GM12801 (cell line): ENCODE measurements at regions not wholly inside any gene's neighbourhood (a gene's known extent, or its start where the extent isn't known, plus 50 kb on each side); places are given as distances from the start of the nearest gene placed in this dataset.
A peak's percentile ranks its signal among the peaks of the same experiment; 100 is the strongest.

Experiments
- TF ChIP-seq, protein P1 (sequence below): IDR thresholded peaks from one replicate; pipeline ENCODE4 v1.5.1; 2011; ENCODE audit warnings: control low read depth; ENCODE audit not compliant: insufficient read length; ENCODE audit errors: extremely low read depth

DNA sequence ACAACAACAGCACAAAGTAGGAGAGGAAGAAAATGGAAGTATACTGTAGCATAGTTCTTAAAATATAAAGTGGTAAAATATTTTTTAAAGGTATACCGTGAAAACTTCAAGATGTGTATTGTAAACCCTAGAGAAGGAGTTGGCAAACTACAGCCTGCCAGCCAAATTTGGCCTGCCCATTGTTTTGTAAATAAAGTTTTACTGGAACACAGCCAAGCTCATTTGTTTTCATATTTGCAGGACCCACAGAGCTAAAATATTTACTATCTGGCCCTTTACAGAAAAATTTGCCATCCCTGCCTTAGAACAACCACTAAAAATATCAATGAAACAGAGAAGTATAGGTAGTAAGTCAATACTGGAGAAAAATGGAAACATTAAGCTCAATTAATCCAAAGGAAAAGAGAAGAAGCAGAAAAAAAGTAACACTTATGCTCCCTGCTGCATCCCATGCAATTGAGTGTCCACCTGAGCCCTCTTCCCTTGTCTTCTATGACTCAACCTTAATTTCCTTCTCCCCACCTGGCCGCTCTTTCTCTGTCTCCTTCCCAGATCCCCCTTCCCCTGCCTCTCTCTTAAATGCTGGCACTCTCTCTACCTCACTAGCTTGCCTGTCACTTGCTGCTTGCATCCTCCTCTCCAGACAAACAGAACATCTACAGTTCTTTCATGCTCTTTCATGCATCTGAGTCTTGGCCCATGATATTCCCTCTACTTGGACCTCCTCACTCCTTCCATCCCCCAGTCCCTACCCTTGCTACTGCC is 50.6 kb upstream of the FER start:
- TF ChIP-seq, protein P1, sequence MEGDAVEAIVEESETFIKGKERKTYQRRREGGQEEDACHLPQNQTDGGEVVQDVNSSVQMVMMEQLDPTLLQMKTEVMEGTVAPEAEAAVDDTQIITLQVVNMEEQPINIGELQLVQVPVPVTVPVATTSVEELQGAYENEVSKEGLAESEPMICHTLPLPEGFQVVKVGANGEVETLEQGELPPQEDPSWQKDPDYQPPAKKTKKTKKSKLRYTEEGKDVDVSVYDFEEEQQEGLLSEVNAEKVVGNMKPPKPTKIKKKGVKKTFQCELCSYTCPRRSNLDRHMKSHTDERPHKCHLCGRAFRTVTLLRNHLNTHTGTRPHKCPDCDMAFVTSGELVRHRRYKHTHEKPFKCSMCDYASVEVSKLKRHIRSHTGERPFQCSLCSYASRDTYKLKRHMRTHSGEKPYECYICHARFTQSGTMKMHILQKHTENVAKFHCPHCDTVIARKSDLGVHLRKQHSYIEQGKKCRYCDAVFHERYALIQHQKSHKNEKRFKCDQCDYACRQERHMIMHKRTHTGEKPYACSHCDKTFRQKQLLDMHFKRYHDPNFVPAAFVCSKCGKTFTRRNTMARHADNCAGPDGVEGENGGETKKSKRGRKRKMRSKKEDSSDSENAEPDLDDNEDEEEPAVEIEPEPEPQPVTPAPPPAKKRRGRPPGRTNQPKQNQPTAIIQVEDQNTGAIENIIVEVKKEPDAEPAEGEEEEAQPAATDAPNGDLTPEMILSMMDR = no peak

DNA sequence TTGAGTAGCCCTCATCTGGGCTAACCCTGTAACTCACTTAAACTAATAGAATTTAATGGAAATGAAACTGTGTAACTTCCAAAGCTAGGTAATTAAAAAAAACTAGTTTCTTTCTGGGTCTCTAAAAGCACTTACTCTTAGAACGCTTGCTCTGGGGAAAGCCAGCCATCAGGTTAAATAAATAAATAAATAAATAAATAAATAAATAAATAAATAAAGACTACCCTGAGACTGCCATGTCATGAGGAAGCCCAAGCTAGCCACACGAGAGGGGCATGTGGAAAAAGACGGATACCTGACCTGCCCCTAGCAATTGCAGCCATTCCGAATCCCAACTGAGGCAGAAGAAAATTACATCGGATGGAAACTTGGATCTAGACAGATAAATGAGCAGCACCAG is 51.3 kb upstream of the FER start:
- TF ChIP-seq, protein P1 = no peak

DNA sequence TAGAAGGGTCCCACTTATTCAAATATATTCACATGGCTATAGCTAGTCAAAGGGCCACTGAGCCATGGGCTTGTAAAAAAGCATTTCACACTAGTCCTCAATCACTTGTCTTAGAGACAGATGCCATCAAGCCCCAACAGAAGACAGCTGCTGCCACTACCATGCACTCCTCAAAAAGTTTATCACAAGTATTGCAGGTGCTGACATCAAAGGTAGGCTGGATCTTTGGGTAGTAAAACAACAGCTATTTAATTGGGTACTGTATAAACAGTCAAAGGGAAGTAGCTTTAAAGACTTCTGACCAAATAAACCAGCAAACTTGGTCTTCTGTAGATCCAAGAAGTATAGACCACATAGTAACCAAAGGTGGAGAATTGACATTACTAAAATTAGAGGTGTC is 59.2 kb upstream of the FER start:
- TF ChIP-seq, protein P1 = no peak

DNA sequence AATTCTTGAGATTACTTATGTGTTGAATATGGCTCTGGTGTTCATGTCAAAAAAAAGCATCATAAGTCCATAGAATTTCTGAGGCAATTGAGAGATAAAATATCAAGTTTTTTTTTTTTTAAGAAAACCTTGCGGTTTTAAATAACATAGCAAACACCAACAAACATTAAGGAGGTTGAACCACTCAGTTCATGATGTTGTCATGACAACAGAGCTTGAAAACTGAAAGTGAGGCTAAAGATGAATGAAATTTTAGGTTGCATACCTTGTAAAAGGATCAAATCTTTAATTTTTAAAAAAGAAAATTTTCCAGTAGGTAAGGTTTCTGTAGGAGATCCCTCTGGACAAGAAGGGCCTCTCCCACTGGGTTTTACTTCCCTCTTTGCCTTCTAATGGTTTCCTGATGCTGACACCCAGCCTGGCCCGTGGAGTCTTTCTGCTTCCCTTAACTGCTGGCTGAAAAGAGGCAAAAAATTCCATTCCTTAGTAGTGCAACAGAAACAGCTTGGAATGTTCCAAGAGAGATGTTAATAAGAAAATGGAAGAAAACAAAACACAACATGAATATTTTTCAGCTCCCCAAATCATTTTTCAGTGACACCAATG is 60.0 kb upstream of the FER start:
- TF ChIP-seq, protein P1 = no peak

DNA sequence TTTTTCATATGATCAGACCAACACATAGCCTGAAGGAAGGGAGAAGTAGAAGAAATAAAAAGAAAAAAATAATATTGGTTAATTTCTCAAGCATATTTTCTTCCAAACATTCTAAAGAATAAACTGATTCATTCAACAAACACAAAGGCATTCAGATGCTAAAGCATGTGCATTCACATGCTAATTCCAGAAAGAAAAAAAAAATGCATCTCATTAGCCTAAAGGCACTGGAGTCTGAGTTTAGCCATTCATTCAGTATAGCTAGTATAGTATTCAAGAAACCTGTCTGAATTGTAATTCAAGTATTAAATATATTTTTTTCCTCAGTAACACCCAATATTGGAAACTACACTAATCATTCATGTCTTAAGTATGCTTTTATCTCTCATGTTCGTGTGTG is 61.0 kb upstream of the FER start:
- TF ChIP-seq, protein P1 = no peak

DNA sequence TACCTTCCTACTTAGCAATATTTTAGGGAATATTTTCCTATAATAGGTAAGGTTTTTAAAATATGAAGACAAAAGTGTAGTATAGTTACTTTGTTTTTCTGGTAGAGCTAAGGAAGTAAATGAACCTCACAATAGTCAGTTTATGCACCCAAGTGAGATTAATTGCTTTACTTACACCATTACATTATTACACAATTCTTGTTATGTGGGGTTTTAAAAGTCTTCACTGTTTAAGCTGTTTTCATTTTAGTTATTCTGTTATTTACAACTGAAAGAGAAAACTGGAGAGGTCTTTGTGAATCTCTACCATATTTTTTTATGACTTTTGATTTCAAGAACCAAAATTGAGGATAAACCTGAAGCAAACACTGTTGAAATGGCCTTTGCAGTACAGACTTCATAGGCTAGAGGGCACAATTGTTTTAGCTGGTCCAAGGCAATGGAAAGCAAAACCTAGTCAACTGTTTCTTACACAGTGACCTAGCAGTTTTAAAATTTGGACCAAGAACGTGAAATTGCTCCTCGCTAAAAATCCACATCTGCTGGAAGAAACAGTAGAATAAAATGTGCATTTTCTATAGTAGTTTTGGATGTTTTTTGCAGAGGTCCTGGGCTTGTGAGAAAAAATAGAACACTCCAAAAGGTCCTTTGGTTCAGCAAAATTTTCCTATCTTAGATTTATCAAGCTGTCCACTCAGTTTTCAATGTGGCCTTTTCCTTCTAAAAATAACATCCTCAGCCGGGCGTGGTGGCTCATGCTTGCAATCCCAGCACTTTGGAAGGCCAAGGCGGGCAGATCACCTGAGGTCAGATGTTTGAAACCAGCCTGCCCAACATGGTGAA is 66.4 kb upstream of the FER start:
- TF ChIP-seq, protein P1 = peak; percentile 5

DNA sequence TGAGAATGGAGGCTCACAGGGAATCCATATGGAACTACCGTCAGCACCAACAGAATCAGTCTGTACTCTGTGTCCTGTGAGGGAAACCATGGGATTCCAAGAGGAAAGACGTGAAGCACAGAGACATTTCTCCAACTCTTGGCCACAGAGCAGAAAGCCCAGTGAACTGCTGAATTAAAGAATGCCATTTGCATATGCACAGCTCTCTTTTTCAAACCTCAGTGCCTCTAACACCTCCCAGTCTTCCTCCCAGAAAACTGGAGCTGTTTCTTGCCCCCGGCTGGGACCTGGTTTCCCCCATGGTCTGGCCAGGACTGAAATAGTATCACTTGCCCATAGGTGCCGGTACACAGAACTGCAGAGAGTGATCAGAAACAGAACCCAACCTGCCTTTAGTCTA is 69.6 kb upstream of the FER start:
- TF ChIP-seq, protein P1 = no peak
